AG04450 (cell line): ENCODE measurements at regions not wholly inside any gene's neighbourhood (a gene's known extent, or its start where the extent isn't known, plus 50 kb on each side); places are given as distances from the start of the nearest gene placed in this dataset.

ENCODE experiments used
- CTCF ChIA-PET: fragments of 300-600, 350-600 bp; formaldehyde crosslinking; extraction: SDS; loops from one replicate; lab custom pipeline; 2022; ENCODE audit warnings: antibody characterized with exemption, inconsistent platforms; lab: Charles Lee
- POLR2A ChIA-PET: fragments of 350-600 bp; formaldehyde crosslinking; extraction: SDS; loops from one replicate; lab custom pipeline; 2021; ENCODE audit warnings: antibody characterized with exemption, inconsistent platforms; lab: Yijun Ruan, JAX
- DNase-seq: peaks from one replicate; pipeline ENCODE4 v3.0.0-alpha.2; 2011; ENCODE audit warnings: low read depth, low spot score
- H3K27ac ChIP-seq: one replicate; pipeline ENCODE4 v1.5.1; 2012; ENCODE audit warnings: low read depth, low read length, control low read depth
- H3K27me3 ChIP-seq: one replicate; pipeline ENCODE4 v1.6.0; 2012; ENCODE audit warnings: low read length; ENCODE audit not compliant: control insufficient read depth, insufficient read depth
- H3K4me3 ChIP-seq: 2 replicates; pipeline ENCODE4 v1.5.1; 2011; ENCODE audit warnings: mild to moderate bottlenecking, low read depth, low read length, control low read depth
- H3K9me3 ChIP-seq: 2 replicates; pipeline ENCODE4 v1.5.1; 2012; ENCODE audit warnings: low read length; ENCODE audit not compliant: control insufficient read depth, insufficient read depth
- CTCF ChIP-seq: IDR thresholded peaks from 2 replicates; pipeline ENCODE4 v1.5.1; 2011; ENCODE audit warnings: low read depth, low read length, control low read depth, inconsistent platforms

DNA sequence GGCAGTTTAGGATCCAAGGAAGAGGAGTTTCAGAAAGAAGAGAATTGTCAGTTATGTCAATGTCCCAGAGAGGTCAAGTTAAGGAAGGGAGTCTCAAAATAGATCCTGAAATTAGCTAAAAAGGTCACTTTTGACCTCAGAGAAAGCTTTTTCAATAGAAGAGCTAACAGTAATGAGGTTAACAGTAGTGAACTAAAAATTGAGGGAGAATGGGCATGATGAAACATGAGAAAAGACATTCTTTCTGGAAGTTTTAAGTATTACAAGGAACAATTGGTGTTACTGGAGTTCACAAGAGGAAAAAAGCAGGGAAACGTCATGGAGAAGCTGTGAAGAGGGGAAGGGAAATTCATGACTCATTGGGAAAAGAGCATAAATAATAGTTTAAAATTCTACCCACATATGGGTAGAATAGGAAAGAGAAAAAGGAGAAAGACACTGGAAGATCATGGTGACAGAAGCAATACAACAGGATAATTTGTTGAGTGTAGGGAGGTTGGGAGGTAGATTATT lies 381.2 kb upstream of the FAR2 start:
- Histone ChIP-seq H3K4me3 (no peak overlapping the region), H3K9me3 (no peaks in the 10 kb centered on the region), H3K27me3 (no peaks in the 10 kb centered on the region), H3K27ac (no peak overlapping the region)
- POLR2A ChIA-PET, result no interaction called here
- DNase-seq, result no peak
- no peak for TF ChIP-seq CTCF
- CTCF ChIA-PET, result no interaction called here

- CTCF ChIA-PET, result no interaction called here
- no peaks in the 10 kb centered on the region for H3K27me3 ChIP-seq
- TF ChIP-seq CTCF, result no peak
- H3K4me3 ChIP-seq, result no peak overlapping the region
- no peaks in the 10 kb centered on the region for H3K9me3 ChIP-seq
- DNase-seq, result no peak
- no peak overlapping the region for H3K27ac ChIP-seq
- POLR2A ChIA-PET, result no interaction called here
These were observed 378.8 kb upstream of the FAR2 start for GRCh38 chr12:28770322-28770721.

GRCh38 chr12:28771968-28772367 lies 377.1 kb upstream of the FAR2 start:
- TF ChIP-seq CTCF, result no peak
- Histone ChIP-seq H3K4me3 (no peak overlapping the region), H3K9me3 (no peaks in the 10 kb centered on the region), H3K27ac (no peak overlapping the region), H3K27me3 (no peaks in the 10 kb centered on the region)
- CTCF ChIA-PET, result no interaction called here
- DNase-seq, result no peak
- POLR2A ChIA-PET, result no interaction called here

DNA sequence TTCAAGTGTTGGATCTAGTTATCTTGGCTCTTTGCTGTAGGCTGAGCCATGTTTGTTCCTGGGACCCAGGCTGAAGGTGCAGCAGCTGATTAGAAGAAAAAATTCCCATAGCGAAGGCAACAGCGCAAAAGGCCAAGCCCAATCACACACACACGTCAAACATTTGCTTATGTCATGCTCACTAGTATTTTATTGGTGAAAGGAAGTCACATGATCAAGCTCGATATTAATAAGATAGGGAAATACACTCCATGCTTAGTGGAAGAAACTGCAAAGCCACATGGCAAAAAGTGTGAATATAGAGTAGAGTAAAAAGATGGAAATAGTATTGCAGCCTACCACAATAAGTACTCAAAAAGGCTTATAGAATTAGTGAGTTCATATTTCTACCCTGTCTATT lies 373.5 kb upstream of the FAR2 start:
- CTCF ChIA-PET, result no interaction called here
- no peak for TF ChIP-seq CTCF
- H3K4me3 ChIP-seq, result no peak overlapping the region
- no peaks in the 10 kb centered on the region for H3K9me3 ChIP-seq
- no peak for DNase-seq
- POLR2A ChIA-PET, result no interaction called here
- no peak overlapping the region for H3K27ac ChIP-seq
- no peaks in the 10 kb centered on the region for H3K27me3 ChIP-seq

- ChIA-PET POLR2A (no interaction called here), CTCF (no interaction called here)
- Histone ChIP-seq H3K27me3 (no peaks in the 10 kb centered on the region), H3K9me3 (no peaks in the 10 kb centered on the region), H3K27ac (no peak overlapping the region), H3K4me3 (no peak overlapping the region)
- DNase-seq, result no peak
- no peak for TF ChIP-seq CTCF
These were observed 372.9 kb upstream of the FAR2 start for GRCh38 chr12:28776220-28776619.
